GM08714 (cell line): ENCODE measurements at regions not wholly inside any gene's neighbourhood (a gene's known extent, or its start where the extent isn't known, plus 50 kb on each side); places are given as distances from the start of the nearest gene placed in this dataset.

ENCODE experiments used
- H3K4me3 ChIP-seq: fragments of 200-500 bp; sonication (Bioruptor generic); 2 replicates; pipeline ENCODE4 v1.5.1; 2014; ENCODE audit warnings: mild to moderate bottlenecking, low read length, inconsistent platforms
- ZNF274 ChIP-seq: IDR thresholded peaks from 2 replicates; pipeline ENCODE4 v1.6.1; 2012; ENCODE audit warnings: mild to moderate bottlenecking, low read depth, low read length

DNA sequence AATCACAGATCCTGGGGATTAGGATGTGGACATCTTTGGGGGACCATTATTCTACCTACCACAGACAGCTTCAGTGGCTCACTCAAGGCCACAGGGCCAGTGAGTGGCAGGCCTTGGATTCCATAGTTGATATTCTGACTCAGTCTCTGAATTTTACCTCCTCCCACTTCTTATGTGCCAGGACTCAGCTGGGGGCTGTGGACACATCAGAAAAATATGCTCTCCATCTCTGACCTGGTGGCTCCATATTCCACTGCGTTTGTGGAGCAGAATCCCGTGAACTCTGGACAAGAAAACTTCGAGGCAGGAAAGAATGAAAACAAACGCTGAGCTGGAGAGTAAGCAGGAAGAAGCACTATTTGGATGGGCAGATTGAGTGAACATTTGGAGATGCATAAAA, 301.8 kb upstream of the MAF start:
- TF ChIP-seq ZNF274 = no peak
- H3K4me3 ChIP-seq = no peak overlapping the region

DNA sequence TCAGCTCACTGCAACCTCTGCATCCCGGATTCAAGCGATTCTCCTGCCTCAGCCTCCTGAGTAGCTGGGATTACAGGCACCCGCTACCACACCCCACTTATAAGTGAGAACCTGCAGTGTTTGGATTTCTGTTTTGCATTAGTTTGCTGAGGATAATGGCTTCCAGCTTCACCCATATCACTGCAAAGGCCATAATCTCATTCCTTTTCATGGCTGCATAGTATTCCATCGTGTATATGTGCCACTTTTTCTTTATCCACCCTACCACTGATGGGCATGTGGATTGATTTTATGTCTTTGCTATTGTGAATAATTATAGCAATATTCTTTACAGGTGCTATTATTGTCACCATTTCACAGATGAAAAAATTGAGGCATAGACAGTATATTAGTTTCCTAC, 301.0 kb upstream of the MAF start:
- TF ChIP-seq ZNF274 = no peak
- H3K4me3 ChIP-seq = no peak overlapping the region

DNA sequence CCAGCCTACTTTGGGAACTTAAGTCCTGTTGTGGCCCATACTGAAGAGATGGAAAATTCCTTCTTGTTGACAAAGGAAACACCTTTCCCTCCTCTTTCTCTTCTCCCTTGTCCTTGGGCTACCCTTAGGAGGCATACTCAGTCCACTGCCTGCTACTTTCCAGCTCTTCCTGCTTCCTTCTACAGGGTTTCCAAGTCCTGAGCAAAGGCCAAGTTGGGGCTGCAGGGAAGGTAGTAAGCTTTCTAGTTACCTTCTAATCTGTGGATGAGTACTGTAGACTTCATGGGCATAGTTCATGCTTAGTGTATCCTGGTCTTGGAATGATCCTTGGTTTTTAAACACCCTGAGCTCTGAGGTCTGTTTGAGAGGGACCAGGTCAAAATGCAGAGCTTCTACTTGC, 299.2 kb upstream of the MAF start:
- TF ChIP-seq ZNF274 = no peak
- H3K4me3 ChIP-seq = no peak overlapping the region

DNA sequence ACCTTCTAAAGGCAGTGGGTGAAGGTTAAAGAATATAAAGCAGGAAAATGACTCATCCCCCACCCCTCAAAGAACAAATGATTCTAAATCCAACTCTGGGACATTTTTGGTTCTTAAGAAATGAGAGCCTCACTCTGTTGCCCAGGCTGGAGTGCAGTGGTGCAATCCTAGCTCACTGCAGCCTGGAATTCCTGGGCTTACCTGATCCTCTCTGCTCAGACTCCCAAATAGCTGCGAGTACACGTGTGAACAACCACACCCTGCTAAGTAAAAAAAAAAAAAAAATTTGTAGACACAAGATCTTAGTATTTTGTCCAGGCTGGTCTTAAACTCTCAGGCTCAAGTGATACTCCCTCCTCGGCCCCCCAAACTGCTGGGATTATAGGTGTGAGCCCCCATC, 298.8 kb upstream of the MAF start:
- no peak for TF ChIP-seq ZNF274
- H3K4me3 ChIP-seq = no peak overlapping the region

DNA sequence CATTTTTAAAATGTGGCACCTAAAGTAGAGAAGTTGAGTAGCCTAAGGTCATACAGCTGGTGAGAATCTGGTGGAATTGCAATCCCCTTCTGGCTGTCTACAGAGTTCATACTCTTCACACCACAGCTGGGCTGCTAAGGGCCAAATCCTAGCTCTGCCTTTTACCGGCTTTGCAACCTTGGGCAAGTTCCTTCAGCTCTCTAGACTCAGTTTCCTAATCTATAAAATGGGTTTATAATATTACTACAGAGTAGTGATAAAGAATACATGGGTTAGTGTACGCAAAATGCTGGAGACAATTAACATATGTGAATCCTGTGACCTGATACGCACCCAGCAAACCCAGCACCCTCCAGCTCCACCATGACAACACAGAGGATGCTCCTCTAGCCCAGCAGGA, 298.2 kb upstream of the MAF start:
- no peak for TF ChIP-seq ZNF274

DNA sequence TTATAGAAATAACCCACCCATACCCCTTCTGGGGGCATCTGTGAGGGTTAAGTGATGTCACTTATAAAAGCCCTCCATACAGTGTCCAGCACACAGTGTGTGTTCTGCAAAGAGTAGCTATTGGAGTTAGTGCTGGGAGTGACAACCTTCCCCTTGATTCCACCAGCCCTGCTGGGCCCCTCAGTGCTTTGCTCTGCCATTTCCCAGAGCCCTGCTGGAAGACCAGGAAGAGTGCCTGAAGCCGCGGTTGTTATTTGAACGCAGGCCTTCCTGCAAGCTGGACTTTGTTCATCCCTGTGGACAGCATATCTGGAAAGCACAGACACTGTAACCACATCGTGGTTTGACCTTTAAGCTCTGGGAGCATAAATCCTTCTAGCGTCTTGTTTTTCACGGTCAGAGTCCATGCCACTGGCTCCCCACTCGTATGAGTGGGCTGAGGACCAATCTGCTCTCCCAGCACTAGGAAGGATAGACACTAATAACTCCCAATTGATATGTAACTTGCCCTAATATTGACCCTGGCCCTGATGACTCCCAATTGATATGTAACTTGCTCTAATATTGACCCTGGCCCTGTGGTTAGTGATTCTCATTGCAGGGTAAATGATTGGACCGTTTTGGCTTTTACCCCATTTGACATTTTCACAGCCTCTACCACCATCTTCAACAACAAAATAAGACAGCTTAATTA, 297.1 kb upstream of the MAF start:
- no peak overlapping the region for H3K4me3 ChIP-seq
- TF ChIP-seq ZNF274 = no peak

More for the DNA sequence above, 298.2 kb upstream of the MAF start:
- H3K4me3 ChIP-seq = no peak overlapping the region

DNA sequence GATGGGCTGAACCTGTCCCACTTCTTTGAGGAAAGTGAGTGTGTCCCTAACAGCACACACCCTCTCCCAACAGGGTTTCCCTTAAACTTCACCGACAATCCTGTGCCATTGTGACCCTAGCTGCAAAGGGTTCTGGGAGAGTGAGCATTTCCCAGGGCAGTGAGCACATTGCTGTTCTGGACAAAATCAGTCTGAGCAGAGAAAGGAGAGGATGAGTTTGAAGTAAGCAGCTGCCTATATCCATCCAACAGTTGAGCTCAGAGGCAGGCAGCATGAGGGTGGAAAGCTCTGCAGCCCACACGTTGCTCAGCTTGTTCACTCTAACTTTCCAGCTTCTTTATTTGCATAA, 296.5 kb upstream of the MAF start:
- no peak overlapping the region for H3K4me3 ChIP-seq
- no peak for TF ChIP-seq ZNF274

DNA sequence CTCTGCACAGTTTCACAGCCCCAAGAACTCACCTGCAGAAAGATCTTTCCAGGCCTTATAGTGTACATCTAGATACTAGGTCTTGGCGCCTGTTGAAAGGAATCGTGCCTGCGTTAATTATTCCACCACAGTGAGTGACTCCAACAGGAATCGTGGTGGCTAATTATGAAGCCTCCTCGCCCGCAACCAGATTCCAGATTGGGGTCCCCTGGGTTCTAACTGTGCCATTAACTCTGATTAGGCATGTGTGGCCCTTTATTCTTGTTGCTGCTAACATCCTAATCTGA, 295.3 kb upstream of the MAF start:
- H3K4me3 ChIP-seq = no peak overlapping the region
- no peak for TF ChIP-seq ZNF274

DNA sequence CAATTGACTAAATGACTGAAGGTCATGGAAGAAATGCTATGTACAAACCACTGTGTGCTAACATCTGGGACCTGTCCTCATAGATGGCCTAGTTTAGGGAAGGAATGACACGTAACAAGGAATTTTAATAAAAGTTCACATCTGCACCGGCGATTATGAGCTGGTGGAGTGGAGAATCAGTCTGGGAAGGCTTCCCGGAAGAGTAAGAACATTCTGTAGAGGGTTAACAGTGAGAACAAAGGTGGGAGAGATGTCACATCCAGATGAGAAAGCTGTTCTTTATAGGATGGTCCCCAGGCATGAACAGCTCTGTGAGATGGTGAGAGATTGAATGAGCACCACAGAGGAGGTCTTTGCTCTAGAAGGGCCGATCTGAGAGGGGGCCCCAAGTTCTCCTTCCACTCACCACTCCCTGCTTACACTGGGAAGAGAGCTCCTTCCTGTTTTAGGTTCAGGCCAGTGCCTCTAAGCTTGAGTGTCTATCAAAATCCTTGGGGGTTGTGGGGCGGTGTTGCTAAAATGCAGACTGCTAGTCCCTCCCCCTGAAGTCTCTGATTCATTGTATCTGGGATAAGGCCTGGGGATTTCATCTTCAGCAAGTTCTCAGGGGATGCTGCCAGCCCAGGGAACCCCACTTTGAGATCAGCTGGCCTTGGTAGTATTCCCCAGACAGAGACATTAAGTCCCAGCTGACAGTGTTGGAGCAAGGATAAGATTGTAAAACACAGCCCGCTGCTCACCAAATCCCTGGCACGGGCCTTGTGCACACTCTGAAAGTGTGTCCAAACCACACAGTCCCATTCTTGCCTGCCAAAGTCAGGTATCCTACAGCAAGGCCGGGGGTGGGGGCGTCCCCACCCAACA, 294.7 kb upstream of the MAF start:
- H3K4me3 ChIP-seq = no peak overlapping the region
- no peak for TF ChIP-seq ZNF274

DNA sequence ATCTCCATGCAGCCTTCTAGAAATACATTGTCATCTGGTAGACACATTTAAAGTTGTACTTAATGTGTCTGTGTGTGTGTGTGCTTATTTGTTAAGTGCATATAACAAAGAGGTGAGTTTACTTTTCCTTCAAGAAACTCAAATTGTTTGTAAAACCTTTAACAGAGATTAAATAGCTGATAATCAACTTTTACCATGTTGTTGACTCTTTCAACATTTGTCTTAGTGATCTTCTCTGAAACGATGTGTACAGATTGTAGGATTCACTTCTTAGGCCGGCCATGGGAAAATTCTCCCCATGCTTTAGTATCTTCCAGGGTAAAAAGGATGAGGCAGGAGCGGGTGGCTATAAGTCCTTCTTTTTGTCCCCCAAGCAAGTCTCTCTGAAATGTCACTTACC, 292.9 kb upstream of the MAF start:
- no peak overlapping the region for H3K4me3 ChIP-seq
- no peak for TF ChIP-seq ZNF274

DNA sequence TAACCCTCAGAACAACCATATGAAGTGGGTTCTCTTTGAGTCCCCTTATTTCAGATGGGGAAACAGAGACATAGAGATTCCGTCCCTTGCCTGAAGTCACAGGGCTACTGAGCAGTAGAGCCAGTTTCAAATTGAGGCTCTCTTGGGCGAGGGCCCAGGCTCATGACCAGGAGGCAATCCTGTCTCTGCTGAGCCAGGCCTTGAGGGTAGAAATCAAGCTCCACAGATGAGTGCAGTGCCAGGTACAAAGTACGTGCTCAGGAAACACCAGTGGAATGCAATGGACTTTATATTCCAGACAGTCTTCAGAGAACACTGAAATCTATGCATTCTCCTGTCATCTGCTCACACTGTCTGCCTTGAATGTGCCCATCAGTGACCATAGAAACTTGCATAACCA, 291.7 kb upstream of the MAF start:
- no peak for TF ChIP-seq ZNF274
- H3K4me3 ChIP-seq = no peak overlapping the region

DNA sequence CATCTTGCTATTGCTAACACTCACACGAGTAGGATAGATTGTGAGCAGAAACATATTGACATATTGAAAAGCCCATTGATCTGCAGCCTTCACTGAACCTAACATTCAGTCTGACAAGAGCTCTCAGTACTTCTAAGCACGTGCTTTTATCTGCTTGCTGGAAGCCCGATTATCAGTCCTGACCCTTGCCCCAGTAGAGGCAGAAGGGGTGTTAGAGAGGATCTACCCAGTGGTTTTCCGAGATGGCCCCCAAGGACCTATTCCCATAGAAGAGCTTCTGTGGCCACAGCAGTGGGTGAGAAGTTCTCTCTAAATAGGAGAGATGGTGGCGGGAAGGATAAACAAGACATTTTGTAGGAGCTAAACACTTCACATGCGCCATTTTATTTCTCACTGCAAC, 290.9 kb upstream of the MAF start:
- no peak overlapping the region for H3K4me3 ChIP-seq
- no peak for TF ChIP-seq ZNF274

DNA sequence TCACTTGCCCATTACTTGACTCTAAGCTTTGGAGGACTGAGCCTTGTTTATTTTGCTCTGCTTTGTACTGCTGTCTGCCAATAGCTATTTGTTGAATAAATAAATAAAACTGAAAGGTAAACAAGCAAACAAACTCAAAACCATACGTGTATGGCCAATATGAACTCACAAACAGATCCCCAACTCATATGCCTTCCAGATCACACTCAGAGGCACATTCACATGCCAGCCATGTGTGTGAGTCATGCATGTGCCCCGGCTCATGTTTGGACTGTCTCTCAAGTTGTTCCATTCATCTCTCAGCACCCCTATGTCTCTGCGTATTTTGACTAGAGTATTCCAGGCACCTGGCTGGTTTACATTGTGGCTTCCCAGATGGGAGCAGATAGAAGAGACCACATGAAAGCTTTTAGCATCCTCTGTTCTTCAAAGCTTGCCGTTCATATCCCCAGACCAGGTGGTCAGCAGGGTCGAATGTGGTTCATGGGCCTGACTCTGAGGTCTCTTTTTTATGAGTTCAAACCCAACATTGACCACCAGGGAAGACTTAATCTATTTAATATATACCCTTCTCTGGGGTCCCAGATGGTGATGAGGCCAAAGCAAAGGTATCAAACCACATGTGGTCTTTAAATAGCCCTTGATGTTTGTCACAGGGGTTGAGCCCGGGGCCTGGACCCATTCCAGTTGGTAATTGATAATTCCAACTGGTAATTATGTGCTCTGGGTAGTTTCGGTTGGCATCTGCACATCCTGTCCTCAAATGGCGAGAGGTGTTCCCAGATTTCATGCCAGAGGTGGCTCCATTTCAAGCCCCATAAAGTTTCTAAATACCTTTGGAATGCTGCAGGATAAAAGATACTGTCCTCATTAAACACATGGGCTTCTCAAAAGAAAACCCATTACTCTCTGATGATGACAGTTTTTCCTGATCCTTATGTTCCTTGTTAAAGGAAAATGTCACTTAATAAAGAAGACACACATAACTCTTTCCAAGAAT, 287.3 kb upstream of the MAF start:
- no peak overlapping the region for H3K4me3 ChIP-seq
- TF ChIP-seq ZNF274 = no peak

DNA sequence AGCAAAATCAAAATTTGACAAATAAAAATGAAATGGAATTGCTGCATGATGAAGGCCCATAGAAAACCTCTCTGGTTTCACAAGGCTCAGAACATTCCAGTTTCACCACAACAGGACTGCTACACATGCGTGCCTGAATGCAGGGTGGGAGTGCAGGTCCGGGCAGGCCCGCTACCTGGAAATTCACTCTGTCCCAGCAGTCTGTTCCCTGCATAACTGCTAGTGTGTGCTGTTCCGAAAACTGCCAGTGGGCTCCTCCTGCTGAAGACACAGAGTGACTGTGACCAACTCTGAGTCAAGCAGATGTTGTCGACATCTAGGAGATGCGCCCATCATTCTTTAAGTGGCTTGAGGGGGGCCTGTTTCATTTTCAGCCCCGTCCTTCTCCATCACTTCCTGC, 284.8 kb upstream of the MAF start:
- TF ChIP-seq ZNF274 = no peak
- H3K4me3 ChIP-seq = no peak overlapping the region
